K562 (cell line): ENCODE measurements at regions not wholly inside any gene's neighbourhood (a gene's known extent, or its start where the extent isn't known, plus 50 kb on each side); places are given as distances from the start of the nearest gene placed in this dataset.
"Not testable (repeated sequence)": the region's sequence is repeated elsewhere in the genome, so short reads cannot be mapped to it uniquely, and the experiment has no call there.

Source experiments
- ATAC-seq: fragments of 200-7000 bp; cut with Tn5 transposase; 3 replicates; pipeline ENCODE4 v1.9.1; 2020; ENCODE audit warnings: moderate library complexity
- BruUV-seq: library from RNA; stranded (reverse); fragments of 400-500 nt; replicated peaks from 2 replicates; lab custom pipeline; 2021; lab: Mats Ljungman, UMichigan
- CTCF ChIA-PET: fragments of 300-600 bp; formaldehyde crosslinking; extraction: SDS; loops from one replicate; lab custom pipeline; 2021; ENCODE audit warnings: low intra/inter-chr PET ratio; lab: Yijun Ruan, JAX
- POLR2A ChIA-PET: fragments of 300-600, 350-650 bp; sonication (Branson Sonifier 250); formaldehyde crosslinking; extraction: SDS; loops from one replicate; lab custom pipeline; 2021; ENCODE audit warnings: antibody characterized with exemption, inconsistent platforms; lab: Yijun Ruan, JAX
- DNase-seq, 4 experiments: peaks; one replicate each; pipeline versions ENCODE4 v3.0.0 to v3.0.0-alpha.2; 2011 to 2018; ENCODE audit warnings: low spot score in 3 of 4, mixed read lengths in 3 of 4; ENCODE audit errors: extremely low read depth in 1 of 4
- FAIRE-seq: peaks from 2 replicates; lab custom pipeline; 2011; peaks lifted over from hg19 to GRCh38; lab: Jason Lieb, UNC
- H2AFZ ChIP-seq: 2 replicates; pipeline ENCODE4 v1.6.0; 2011; ENCODE audit warnings: low read depth, low read length, control low read depth, inconsistent platforms
- H3K27ac ChIP-seq: fragments of 200-600 bp; 3 replicates; pipeline ENCODE4 v1.8.0; 2011; ENCODE audit warnings: low read depth, mild to moderate bottlenecking, control low read depth, inconsistent platforms, low read length, moderate library complexity, mixed read lengths; ENCODE audit errors: extremely low read depth
- H3K27me3 ChIP-seq, 2 experiments: fragments of 300-600 bp in 1 of 2; 2 replicates in 1 of 2; 3 replicates in 1 of 2; pipeline versions ENCODE4 v1.6.0 to v1.8.0; 2011; ENCODE audit warnings: inconsistent platforms in 2 of 2, low read length in 2 of 2, mild to moderate bottlenecking in 1 of 2, mixed read lengths in 1 of 2, moderate library complexity in 1 of 2; ENCODE audit not compliant: control insufficient read depth in 2 of 2, insufficient read depth in 2 of 2
- H3K36me3 ChIP-seq: fragments of 300-600 bp; 3 replicates; pipeline ENCODE4 v1.8.0; 2011; ENCODE audit warnings: mild to moderate bottlenecking, low read length, inconsistent platforms; ENCODE audit not compliant: control insufficient read depth, insufficient read depth
- H3K4me1 ChIP-seq, 2 experiments: fragments of 200-600 bp in 1 of 2; replicated peaks in 1 of 2; 2 replicates in 1 of 2; 3 replicates in 1 of 2; pipeline versions ENCODE4 v1.5.1 to v1.8.0; 2011; ENCODE audit warnings: inconsistent platforms in 2 of 2, low read length in 2 of 2, mild to moderate bottlenecking in 1 of 2, mixed read lengths in 1 of 2, moderate library complexity in 1 of 2; ENCODE audit not compliant: control insufficient read depth in 2 of 2, insufficient read depth in 2 of 2
- H3K4me2 ChIP-seq: 2 replicates; pipeline ENCODE4 v1.6.1; 2011; ENCODE audit warnings: low read length, control low read depth, inconsistent platforms, mixed read lengths; ENCODE audit not compliant: insufficient read depth
- H3K4me3 ChIP-seq: fragments of 200-600 bp; sonication (generic), shearing (Covaris generic); 2 replicates; pipeline ENCODE4 v1.5.1; 2016; ENCODE audit warnings: control low read depth, inconsistent platforms
- H3K79me2 ChIP-seq: fragments of 200-600 bp; 3 replicates; pipeline ENCODE4 v1.8.0; 2011; ENCODE audit warnings: low read length, inconsistent platforms; ENCODE audit not compliant: control insufficient read depth, insufficient read depth
- H3K9ac ChIP-seq, 2 experiments: 2 replicates each; pipeline versions ENCODE4 v1.6.0 to v1.6.1; 2011; ENCODE audit warnings: low read depth in 2 of 2, low read length in 2 of 2, control low read depth in 1 of 2, inconsistent platforms in 1 of 2, mild to moderate bottlenecking in 1 of 2, mixed read lengths in 1 of 2; ENCODE audit not compliant: insufficient read depth in 1 of 2
- H3K9me1 ChIP-seq: one replicate; pipeline ENCODE4 v1.6.0; 2011; ENCODE audit warnings: inconsistent platforms, mild to moderate bottlenecking, low read length, moderate library complexity; ENCODE audit not compliant: control insufficient read depth, insufficient read depth
- H3K9me3 ChIP-seq: replicated peaks from 2 replicates; pipeline ENCODE4 v1.5.1; 2011; ENCODE audit warnings: low read depth, low read length, inconsistent platforms; ENCODE audit not compliant: control insufficient read depth, insufficient read depth
- H4K20me1 ChIP-seq: replicated peaks from 2 replicates; pipeline ENCODE4 v1.6.1; 2011; ENCODE audit warnings: low read length, inconsistent platforms, mixed read lengths; ENCODE audit not compliant: control insufficient read depth, insufficient read depth
- ARID1B ChIP-seq: fragments of 450-650 bp; IDR thresholded peaks from 2 replicates; pipeline ENCODE4 v1.6.1; 2016; ENCODE audit warnings: antibody characterized with exemption, mild to moderate bottlenecking, inconsistent platforms
- CBFA2T2 ChIP-seq: fragments of 450-650 bp; conservative IDR thresholded peaks from 2 replicates; pipeline ENCODE4 v1.6.1; 2017; ENCODE audit warnings: mild to moderate bottlenecking
- CBFA2T3 ChIP-seq: fragments of 450-650 bp; IDR thresholded peaks from 2 replicates; pipeline ENCODE4 v1.6.1; 2017
- MTA1 ChIP-seq: fragments of 450-650 bp; IDR thresholded peaks from 2 replicates; pipeline ENCODE4 v1.6.1; 2017; ENCODE audit warnings: borderline replicate concordance
- MTA2 ChIP-seq: fragments of 450-650 bp; IDR thresholded peaks from 2 replicates; pipeline ENCODE4 v1.6.1; 2016; ENCODE audit warnings: low read depth
- NCOR1 ChIP-seq: fragments of 450-650 bp; IDR thresholded peaks from 2 replicates; pipeline ENCODE4 v1.6.1; 2016; ENCODE audit warnings: mild to moderate bottlenecking, moderate library complexity
- TAL1 ChIP-seq: fragments of 450-650 bp; IDR thresholded peaks from 2 replicates; pipeline ENCODE4 v1.6.1; 2016; ENCODE audit warnings: mild to moderate bottlenecking
- TCF3 ChIP-seq: sonication (generic); formaldehyde crosslinking; IDR thresholded peaks from 2 replicates; pipeline ENCODE4 v1.4.0; 2020; ENCODE audit warnings: mild to moderate bottlenecking, missing genetic modification reagents
- TRIM24 ChIP-seq, 2 experiments: fragments of 450-650 bp; IDR thresholded peaks; 2 replicates each; pipeline ENCODE4 v1.6.1; 2016
- ZNF165 ChIP-seq: fragments of 250-450 bp; sonication (Bioruptor Pico); IDR thresholded peaks from 2 replicates; pipeline ENCODE4 v1.4.0; 2020; ENCODE audit warnings: borderline replicate concordance
- WGBS: fragments of 100-300 bp; shearing (Covaris generic); methylation state at CpG from one replicate; pipeline ENCODE4 v1.1.6; 2016; ENCODE audit warnings: low coverage, mixed read lengths; ENCODE audit not compliant: insufficient coverage; ENCODE audit errors: missing lambda C conversion rate; 5-methylcytosine and 5-hydroxymethylcytosine counted together
- in situ Hi-C: fragments of 300-500 bp; cut with MboI; formaldehyde crosslinking; loops from 4 replicates; pipeline ENCODE4 v1.15.0; 2018; ENCODE audit warnings: inconsistent platforms, mixed read lengths
- intact Hi-C: fragments of 100-400 bp; cut with micrococcal nuclease; formaldehyde crosslinking; loops from 2 replicates; pipeline ENCODE4 v1.14.2; 2022

DNA sequence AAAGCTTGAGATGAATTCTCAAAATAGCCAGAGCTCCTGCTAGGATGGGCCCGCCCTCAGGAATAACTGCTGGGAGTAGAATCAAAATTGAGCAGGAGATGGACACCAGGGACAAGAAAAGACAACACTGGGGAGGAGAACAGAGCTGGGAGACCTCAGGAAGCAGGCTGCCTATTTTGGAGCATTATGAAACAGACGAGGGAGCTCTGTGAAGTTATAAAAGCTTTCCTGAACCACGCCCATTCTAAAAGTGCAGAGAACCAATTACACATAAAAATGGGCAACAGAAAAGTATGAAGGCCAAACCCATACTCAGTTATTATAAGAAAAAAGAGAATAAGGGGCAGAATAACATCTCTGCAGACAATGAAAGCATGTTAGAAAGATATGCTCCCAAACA, 213.9 kb upstream of the TRPC7 start (continued):
- TF ChIP-seq ZNF165 (CRISPR knock-in tag), result no peak
- no peak for TF ChIP-seq MTA1
- TF ChIP-seq, all 486 proteins: peak for 0

DNA sequence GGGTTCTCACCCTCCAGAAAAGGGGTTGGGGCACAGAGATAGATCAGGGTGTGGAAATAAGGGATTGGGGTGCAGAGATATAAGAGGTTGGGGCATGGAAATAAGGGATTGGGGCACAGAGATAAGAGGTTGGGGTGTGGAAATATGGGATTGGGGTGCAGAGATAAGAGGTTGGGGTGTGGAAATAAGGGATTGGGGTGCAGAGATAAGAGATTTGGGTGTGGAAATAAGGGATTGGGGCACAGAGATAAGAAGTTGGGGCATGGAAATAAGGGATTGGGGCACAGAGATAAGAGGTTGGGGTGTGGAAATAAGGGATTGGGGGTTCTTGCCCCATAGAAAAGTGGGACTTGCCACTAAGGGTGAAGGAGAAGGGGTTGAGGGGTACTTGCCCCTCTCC, 204.5 kb upstream of the TRPC7 start:
- in situ Hi-C loops, H3K27me3 ChIP-seq, H3K9ac ChIP-seq, H2AFZ ChIP-seq, H3K4me1 ChIP-seq, H3K9me3 ChIP-seq, POLR2A ChIA-PET, H3K4me2 ChIP-seq, DNase-seq, H4K20me1 ChIP-seq, ATAC-seq, H3K27ac ChIP-seq, H3K4me3 ChIP-seq, CTCF ChIA-PET, intact Hi-C loops, H3K79me2 ChIP-seq, FAIRE-seq, H3K36me3 ChIP-seq, H3K9me1 ChIP-seq, BruUV-seq: not testable (repeated sequence)
- TF ChIP-seq TAL1 (peak; percentile 69), NCOR1 (peak; percentile 66), TCF3 (CRISPR knock-in tag) (peak; percentile 53), ARID1B (peak; percentile 54), CBFA2T2 (peak; percentile 75), TRIM24 (IDR thresholded peaks at IDR 0.05) (peak; percentile 69 to 77), MTA2 (peak; percentile 44; the same call in 1 of the 2 replicates), CBFA2T3 (peak; percentile 79)

DNA sequence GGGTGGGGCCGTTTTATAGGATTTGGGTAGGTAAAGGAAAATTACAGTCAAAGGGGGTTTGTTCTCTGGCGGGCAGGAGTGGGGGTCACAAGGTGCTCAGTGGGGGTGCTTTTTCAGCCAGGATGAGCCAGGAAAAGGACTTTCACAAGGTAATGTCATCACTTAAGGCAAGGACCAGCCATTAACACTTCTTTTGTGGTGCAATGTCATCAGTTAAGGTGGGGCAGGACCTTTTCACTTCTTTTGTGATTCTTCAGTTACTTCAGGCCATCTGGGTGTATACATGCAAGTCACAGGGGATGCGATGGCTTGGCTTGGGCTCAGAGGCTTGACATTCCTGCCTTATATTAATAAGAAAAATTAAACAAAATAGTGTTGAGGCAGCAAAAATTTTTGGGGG, 200.1 kb upstream of the TRPC7 start:
- H3K4me2 ChIP-seq, H3K4me1 ChIP-seq, H3K9me3 ChIP-seq, H3K4me3 ChIP-seq, H3K9me1 ChIP-seq, BruUV-seq, DNase-seq, POLR2A ChIA-PET, intact Hi-C loops, H3K27me3 ChIP-seq, H3K36me3 ChIP-seq, ATAC-seq, H2AFZ ChIP-seq, H3K27ac ChIP-seq, CTCF ChIA-PET, FAIRE-seq, H3K79me2 ChIP-seq, H3K9ac ChIP-seq, in situ Hi-C loops, H4K20me1 ChIP-seq: not testable (repeated sequence)
- no CpG with 5 or more reads among the region's 3 CpGs for WGBS

DNA sequence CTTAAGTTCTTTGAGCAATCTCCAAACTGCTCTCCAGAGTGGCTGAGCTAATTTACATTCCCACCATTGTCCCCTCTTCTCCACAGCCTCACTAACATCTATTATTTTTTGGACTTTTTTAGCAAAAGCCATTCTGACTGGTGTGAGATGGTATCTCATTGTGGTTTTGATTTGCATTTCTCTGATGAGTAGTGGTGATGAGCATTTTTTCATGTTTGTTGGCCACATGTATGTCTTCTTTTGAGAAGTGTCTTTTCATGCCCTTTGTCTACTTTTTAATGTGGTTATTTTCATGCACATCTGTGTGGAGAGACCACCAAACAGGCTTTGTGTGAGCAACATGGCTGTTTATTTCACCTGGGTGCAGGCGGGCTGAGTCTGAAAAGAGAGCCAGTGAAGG, 199.7 kb upstream of the TRPC7 start:
- in situ Hi-C loops, H3K4me2 ChIP-seq, H3K27ac ChIP-seq, POLR2A ChIA-PET, H3K79me2 ChIP-seq, CTCF ChIA-PET, H3K9ac ChIP-seq, ATAC-seq, intact Hi-C loops, DNase-seq, H3K9me3 ChIP-seq, FAIRE-seq, H4K20me1 ChIP-seq, BruUV-seq, H3K27me3 ChIP-seq, H2AFZ ChIP-seq, H3K4me3 ChIP-seq, H3K4me1 ChIP-seq, H3K36me3 ChIP-seq, H3K9me1 ChIP-seq: not testable (repeated sequence)
- WGBS, result 43% methylated on average over 1 of the region's 1 CpG
